NCI-H2196 (cell line): ENCODE measurements at regions not wholly inside any gene's neighbourhood (a gene's known extent, or its start where the extent isn't known, plus 50 kb on each side); places are given as distances from the start of the nearest gene placed in this dataset.
A peak's percentile ranks its signal among the peaks of the same experiment; 100 is the strongest.

Source experiments
- DNase-seq: peaks from one replicate; lab custom pipeline; 2025; ENCODE audit not compliant: unreplicated experiment; lab: John Stamatoyannopoulos, UW

DNA sequence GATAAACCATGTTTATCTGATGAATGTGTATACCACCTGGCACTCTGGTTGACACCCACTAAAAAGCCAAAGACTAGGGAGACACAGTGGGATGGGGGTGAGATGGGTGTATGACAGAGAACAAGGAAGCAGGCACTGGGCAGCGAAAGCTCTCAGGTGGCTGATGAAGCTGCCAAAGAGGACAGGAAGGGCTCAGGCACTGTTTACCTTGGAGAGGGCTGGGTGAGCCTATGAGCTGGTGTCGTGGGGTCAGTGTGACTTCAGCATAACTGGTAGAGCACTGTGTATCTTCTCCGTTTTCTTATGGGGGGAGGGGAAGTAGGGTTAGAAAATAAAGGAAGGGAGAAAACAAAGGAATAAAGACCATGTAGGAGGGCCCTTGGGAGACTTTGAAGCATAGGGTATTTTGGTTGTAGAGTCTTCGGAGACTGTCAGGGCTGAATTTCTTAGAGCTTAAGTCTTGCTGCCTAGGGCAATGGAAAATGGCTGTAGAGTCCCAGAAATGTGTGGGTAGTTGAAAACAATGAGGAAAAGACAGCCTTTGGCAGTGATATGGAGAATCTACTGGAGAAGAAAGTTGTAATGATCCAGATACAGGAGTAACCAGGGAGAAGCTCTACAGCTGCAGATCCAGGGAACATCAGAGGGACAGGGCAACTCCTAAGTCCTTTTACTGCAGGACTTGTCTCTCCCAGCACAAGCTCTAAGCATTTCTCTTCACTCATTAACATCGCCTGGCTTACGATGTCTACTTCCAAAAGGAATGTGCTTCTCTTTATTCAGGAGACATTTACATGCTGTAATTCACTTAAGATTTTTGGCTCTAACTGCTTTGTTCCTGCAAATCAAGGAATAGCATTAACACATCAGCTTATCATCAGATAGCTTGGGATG lies 120.0 kb downstream of the AQP4 start:
- peak; percentile 77 for DNase-seq

DNA sequence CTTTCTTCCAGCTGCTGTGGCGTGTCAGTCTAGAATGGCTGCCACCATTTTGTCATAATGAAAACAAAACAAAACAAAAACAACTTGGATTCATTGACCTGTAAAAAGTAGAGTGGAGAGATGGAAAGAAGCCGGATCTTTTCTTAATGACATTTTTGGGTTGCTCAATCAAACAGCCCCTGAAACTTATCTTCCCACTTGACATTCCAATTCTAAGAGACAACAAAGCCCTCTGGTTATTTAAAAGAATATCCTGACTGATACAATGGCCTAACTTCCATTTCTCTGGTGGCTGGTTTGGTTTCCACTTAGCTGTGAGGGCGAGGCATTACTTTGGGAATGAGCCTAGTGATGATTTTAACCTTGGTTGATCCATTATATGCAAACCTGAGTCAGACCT lies 123.7 kb downstream of the AQP4 start:
- no peak for DNase-seq

- no peak for DNase-seq
Observed at GRCh38 chr18:26741048-26741447, 124.5 kb downstream of the AQP4 start.

DNA sequence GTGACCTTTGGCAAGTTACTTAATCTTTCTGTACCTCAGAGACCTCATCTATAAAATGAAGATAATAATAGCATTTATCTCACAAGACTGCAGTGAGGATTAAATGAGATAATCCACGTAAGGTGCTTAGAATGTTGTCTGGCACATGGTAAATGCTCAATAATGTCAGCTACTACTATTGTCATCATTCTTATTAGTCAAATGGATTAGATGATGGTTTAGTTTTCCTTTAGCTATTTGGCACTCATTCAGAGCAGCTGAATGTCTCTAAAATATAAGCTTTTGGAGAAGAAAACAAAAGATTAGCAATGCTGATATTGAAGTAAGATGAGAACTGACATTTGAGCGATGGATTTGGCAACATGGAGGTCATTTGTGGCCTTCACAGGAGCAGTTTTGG lies 125.1 kb downstream of the AQP4 start:
- no peak for DNase-seq

DNA sequence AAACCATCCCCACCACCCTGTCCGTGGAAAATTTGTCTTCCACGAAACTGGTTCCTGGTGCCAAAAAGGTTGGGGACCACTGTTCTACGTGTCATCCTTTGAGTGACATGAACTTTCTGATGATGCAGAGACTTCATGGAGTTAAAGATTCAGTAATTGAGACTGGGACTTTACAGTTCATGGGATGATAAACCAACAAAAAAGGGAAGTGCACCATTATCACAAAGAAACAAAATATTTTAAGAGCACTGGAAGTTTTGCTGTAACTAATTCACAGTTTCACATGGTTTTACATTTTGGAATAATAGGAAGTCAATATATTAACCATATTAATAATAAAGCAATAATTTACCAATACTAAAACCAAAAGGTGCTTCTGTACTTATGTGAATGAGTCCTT lies 126.8 kb downstream of the AQP4 start:
- DNase-seq, result no peak

- no peak for DNase-seq
Observed at GRCh38 chr18:26736301-26736700, 129.2 kb downstream of the AQP4 start.

DNA sequence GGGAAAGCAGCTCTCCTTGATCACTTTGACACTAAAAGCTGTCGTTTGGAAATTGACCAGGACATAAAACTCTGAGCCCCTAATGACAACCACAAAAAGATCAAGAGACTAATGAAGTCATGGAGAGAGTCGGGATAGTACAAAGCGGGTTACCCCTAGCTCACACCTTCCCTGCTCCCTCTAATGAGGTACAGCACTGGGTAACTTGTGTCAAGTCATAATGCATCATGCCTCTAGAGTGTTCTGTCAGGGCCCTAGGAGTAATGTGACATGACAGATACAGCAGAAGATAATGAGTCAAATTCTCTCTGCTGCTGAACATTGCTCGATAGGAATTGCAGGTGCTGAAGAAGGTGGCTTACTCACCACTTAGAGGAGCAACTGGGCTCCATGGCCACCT lies 130.7 kb downstream of the AQP4 start:
- no peak for DNase-seq

DNA sequence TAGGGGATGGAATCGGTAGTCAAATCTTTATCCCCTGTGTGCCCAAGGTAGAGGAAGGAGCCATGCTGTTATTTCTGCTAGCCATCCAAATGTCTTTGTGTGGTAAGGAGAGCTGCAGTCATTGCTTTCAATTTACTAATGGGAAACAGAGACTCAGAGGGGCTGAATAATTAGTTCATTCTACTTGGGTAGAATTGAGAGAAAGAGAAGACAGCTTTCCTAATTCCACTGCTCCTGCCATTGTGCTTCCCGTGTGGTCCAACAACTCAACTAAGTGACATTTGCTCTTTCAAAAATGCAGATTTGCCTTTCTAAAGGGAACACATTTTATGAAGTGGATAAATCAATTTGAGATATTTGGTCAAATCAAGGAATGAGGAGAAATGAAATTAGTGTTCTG lies 136.1 kb downstream of the AQP4 start:
- DNase-seq, result no peak

DNA sequence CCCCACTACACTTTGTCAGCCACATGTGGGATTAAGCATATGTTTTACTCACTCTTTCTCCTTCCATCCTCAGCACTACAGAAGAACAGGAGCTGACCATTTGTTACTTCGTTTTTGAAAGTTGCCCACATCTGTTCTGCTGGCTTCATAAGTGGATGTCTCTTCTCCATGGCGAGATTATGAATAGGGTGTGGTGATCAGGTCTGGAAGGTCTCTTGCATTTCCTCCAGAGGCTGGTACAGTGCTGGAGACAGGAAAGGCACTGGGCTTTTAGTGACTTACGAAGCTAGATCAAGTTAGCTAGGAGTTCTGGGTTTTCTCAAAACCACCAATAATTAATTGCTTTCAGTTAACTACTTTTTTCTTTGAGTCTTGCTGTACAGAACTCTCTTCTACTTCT lies 136.5 kb downstream of the AQP4 start:
- DNase-seq, result no peak

DNA sequence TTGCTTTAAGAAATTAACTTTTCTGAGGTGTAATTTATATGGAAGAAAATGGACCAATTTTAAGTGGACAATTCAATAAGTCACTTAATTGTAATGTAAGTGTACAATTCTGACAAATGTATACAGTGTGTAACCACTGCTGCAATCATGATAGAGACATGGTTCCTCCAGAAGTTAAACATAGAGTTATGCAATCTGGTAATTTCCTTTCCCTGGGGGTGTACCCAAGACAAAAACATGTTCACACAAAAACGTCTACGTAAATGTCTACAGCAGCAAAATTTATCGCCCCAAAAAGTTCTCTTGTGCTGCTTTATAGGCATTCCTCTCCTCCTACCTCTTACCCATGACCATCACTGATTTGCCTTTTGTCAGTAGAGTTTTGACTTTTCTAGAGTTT lies 141.5 kb downstream of the AQP4 start:
- no peak for DNase-seq

DNA sequence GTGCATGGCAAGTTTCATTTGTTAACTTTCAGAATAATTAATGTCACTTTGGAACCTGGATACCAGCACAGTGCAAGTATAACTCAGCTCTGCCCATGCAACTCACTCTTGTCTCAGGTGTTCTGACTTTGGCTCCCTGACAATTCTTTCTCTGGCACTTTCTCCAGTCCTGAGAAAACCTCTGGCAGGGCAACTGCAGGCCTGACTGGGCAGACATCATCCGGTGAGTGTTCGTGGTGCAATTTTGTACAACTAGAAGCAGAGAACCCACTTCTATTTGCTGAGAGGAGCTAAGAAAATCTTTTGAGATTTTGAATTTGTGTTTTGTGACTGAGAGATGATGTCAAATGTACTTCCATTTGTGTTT lies 143.0 kb downstream of the AQP4 start:
- DNase-seq, result no peak

- no peak for DNase-seq
Observed at GRCh38 chr18:26721854-26722564, 143.5 kb downstream of the AQP4 start.

GRCh38 chr18:26719896-26720295 lies 145.6 kb downstream of the AQP4 start:
- DNase-seq, result no peak

- DNase-seq, result no peak
Observed at GRCh38 chr18:26717123-26717719, 148.3 kb downstream of the AQP4 start.

DNA sequence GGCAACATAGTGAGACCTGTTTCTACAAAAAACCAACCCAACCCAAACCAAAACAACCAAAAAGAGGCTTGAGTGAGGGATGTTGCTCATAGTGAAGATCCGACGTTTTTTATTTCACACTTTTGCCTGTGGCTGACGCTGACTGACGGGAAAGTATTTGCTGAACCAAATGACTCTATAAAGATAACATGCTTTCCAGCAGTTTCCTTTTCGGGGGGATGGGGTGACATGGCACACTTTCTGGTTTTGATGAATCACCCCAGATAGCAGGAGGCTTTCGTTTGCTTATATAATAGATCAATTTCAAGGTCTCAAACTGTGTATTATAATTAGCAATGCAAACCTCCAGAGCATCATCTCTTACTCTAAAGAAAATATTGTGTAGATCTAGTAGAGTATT lies 150.8 kb downstream of the AQP4 start:
- no peak for DNase-seq

DNA sequence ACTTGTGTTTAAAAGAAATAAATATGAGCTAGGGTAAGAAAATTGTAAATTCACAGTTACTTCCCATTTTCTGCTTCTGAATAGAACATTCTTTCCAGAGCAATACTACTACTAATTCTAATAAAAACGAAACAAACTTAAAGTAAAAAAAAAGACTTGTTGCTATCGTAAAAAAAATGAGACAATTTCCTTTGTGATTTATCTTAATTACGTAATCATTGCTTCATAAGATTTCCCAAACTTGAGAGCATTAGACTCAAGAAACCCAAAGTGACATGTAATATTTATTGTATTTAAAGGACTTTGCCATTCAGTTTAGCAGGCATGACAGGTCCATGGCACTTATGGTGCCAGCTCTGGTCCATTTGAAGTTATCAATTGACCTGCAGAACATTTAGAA lies 153.8 kb downstream of the AQP4 start:
- DNase-seq, result no peak

DNA sequence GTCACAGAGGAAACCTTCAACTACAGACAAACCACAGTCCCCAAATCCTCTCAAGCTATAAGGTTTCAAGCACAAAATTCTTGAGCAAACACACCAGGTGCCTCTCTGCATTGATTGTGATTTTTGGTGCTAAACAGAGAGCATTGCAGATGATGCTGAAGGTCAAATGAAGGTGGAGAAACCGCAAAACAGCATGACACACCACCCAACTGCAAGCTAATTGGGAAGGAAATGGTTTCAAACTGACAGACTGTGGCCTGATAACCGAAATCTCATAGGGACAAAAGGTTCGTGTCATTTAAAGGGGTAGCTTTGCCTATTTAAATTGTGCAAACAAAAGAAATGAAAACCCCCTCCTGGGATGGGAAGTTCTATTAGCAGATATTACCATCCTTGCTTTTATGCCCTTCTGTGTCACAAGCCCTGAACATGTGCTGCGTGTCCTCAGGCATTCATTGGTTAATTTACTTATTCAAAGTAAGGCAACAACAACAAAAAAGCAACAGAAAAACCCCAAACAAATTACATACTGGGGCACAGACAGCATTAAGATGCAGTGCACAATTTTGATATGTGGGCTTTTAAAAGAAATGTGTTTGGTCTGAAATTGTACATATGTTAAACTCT lies 154.9 kb downstream of the AQP4 start:
- no peak for DNase-seq

DNA sequence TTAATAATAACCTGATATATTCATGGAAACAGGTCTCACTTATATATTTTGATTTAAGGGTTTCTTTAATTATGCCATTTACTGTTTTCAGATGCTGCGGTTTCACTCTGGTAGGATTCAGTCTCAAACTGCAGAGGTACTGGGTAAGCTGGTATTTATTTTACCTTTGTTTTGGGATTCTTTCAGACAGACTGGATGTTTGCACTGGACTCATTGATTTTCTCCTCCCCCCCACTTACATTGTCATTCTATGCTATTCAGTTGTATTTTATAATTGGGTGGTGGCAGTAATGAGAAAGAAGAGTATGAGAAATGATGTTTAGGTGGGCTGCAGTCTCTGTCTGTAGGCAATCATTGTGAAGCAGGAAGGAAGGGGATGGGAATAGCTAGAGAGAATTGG lies 155.6 kb downstream of the AQP4 start:
- DNase-seq, result no peak

- no peak for DNase-seq
Observed at GRCh38 chr18:26708806-26709716, 156.4 kb downstream of the AQP4 start.

- no peak for DNase-seq
Observed at GRCh38 chr18:26706911-26707351, 158.6 kb downstream of the AQP4 start.

- DNase-seq, result no peak
Observed at GRCh38 chr18:26705757-26706156, 157.4 kb upstream of the KCTD1 start.
